GM12874 (cell line): ENCODE measurements at regions not wholly inside any gene's neighbourhood (a gene's known extent, or its start where the extent isn't known, plus 50 kb on each side); places are given as distances from the start of the nearest gene placed in this dataset.

Experiments
- CTCF ChIP-seq: IDR thresholded peaks from 2 replicates; pipeline ENCODE4 v1.5.1; 2011; ENCODE audit warnings: low read depth, mild to moderate bottlenecking, control low read depth, low read length, moderate library complexity; ENCODE audit not compliant: insufficient read depth

- no peak for TF ChIP-seq CTCF
Measured at GRCh38 chr3:112751564-112752512, 94.8 kb downstream of the CD200R1L start.

GRCh38 chr3:112751061-112751460, 95.6 kb downstream of the CD200R1L start:
- TF ChIP-seq CTCF = no peak

- no peak for TF ChIP-seq CTCF
Measured at GRCh38 chr3:112747624-112748023, 99.0 kb downstream of the CD200R1L start.

GRCh38 chr3:112746675-112747280, 99.9 kb downstream of the CD200R1L start:
- TF ChIP-seq CTCF = no peak

GRCh38 chr3:112745567-112746248, 101.0 kb downstream of the CD200R1L start:
- TF ChIP-seq CTCF = no peak

GRCh38 chr3:112744825-112745566, 101.7 kb downstream of the CD200R1L start:
- no peak for TF ChIP-seq CTCF

GRCh38 chr3:112744106-112744505, 102.6 kb downstream of the CD200R1L start:
- TF ChIP-seq CTCF = no peak
